ENCODE measurements at regions not wholly inside any gene's neighbourhood (a gene's known extent, or its start where the extent isn't known, plus 50 kb on each side); places are given as distances from the start of the nearest gene placed in this dataset.

- TF ChIP-seq, protein P1, sequence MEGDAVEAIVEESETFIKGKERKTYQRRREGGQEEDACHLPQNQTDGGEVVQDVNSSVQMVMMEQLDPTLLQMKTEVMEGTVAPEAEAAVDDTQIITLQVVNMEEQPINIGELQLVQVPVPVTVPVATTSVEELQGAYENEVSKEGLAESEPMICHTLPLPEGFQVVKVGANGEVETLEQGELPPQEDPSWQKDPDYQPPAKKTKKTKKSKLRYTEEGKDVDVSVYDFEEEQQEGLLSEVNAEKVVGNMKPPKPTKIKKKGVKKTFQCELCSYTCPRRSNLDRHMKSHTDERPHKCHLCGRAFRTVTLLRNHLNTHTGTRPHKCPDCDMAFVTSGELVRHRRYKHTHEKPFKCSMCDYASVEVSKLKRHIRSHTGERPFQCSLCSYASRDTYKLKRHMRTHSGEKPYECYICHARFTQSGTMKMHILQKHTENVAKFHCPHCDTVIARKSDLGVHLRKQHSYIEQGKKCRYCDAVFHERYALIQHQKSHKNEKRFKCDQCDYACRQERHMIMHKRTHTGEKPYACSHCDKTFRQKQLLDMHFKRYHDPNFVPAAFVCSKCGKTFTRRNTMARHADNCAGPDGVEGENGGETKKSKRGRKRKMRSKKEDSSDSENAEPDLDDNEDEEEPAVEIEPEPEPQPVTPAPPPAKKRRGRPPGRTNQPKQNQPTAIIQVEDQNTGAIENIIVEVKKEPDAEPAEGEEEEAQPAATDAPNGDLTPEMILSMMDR (IDR thresholded peaks at IDR 0.05; ENCODE audit: insufficient read depth, low read depth, low read length), result no peak
- TF ChIP-seq EZH2 (IDR thresholded peaks at IDR 0.05; ENCODE audit: insufficient read depth, low read length), result no peak
Measured at GRCh38 chr5:103867857-103868598, 305.4 kb upstream of the NUDT12 start.

Data from astrocyte (in vitro differentiated cells and primary cell).